ENCODE measurements at regions not wholly inside any gene's neighbourhood (a gene's known extent, or its start where the extent isn't known, plus 50 kb on each side); places are given as distances from the start of the nearest gene placed in this dataset.

- peaks cover 16% of the 10 kb centered on the region for H3K4me1 Mint-ChIP-seq
- no peak for DNase-seq (ENCODE audit: low spot score in 2 of 2, unreplicated experiment in 2 of 2)
- TF ChIP-seq CTCF (IDR thresholded peaks at IDR 0.05; ENCODE audit: unreplicated experiment), result no peak
- H3K27me3 Mint-ChIP-seq (ENCODE audit: low read depth), result no peaks in the 10 kb centered on the region
- no peak overlapping the region for H3K4me3 Mint-ChIP-seq
- peaks cover 3% of the 10 kb centered on the region for H3K36me3 Mint-ChIP-seq
- no peak overlapping the region for H3K27ac Mint-ChIP-seq
- H3K9me3 Mint-ChIP-seq, result peaks cover 4% of the 10 kb centered on the region
Measured at GRCh38 chr14:89493877-89494634, 77.0 kb upstream of the FOXN3 start.

GRCh38 chr14:89493406-89493805, 76.4 kb upstream of the FOXN3 start:
- Mint-ChIP-seq H3K27ac (no peak overlapping the region), H3K4me3 (no peak overlapping the region), H3K36me3 (peaks cover 3% of the 10 kb centered on the region), H3K27me3 (ENCODE audit: low read depth) (no peaks in the 10 kb centered on the region), H3K9me3 (peaks cover 4% of the 10 kb centered on the region), H3K4me1 (peaks cover 16% of the 10 kb centered on the region)
- TF ChIP-seq CTCF (IDR thresholded peaks at IDR 0.05; ENCODE audit: unreplicated experiment), result no peak
- no peak for DNase-seq (ENCODE audit: low spot score in 2 of 2, unreplicated experiment in 2 of 2)

- H3K4me3 Mint-ChIP-seq, result no peak overlapping the region
- no peaks in the 10 kb centered on the region for H3K27me3 Mint-ChIP-seq (ENCODE audit: low read depth)
- no peak for DNase-seq (ENCODE audit: low spot score in 2 of 2, unreplicated experiment in 2 of 2)
- TF ChIP-seq CTCF (IDR thresholded peaks at IDR 0.05; ENCODE audit: unreplicated experiment), result no peak
- H3K4me1 Mint-ChIP-seq, result peaks cover 16% of the 10 kb centered on the region
- no peaks in the 10 kb centered on the region for H3K9me3 Mint-ChIP-seq
- no peak overlapping the region for H3K27ac Mint-ChIP-seq
- no peaks in the 10 kb centered on the region for H3K36me3 Mint-ChIP-seq
Measured at GRCh38 chr14:89491711-89492381, 74.8 kb upstream of the FOXN3 start.

GRCh38 chr14:89490466-89490865, 73.4 kb upstream of the FOXN3 start:
- no peak for DNase-seq (ENCODE audit: low spot score in 2 of 2, unreplicated experiment in 2 of 2)
- H3K36me3 Mint-ChIP-seq, result peaks cover 7% of the 10 kb centered on the region
- no peaks in the 10 kb centered on the region for H3K9me3 Mint-ChIP-seq
- H3K27ac Mint-ChIP-seq, result no peak overlapping the region
- H3K4me1 Mint-ChIP-seq, result peaks cover 16% of the 10 kb centered on the region
- no peak overlapping the region for H3K4me3 Mint-ChIP-seq
- no peaks in the 10 kb centered on the region for H3K27me3 Mint-ChIP-seq (ENCODE audit: low read depth)
- TF ChIP-seq CTCF (IDR thresholded peaks at IDR 0.05; ENCODE audit: unreplicated experiment), result no peak

- H3K27ac Mint-ChIP-seq, result peak overlapping the region; percentile 60
- peaks cover 7% of the 10 kb centered on the region for H3K36me3 Mint-ChIP-seq
- TF ChIP-seq CTCF (IDR thresholded peaks at IDR 0.05; ENCODE audit: unreplicated experiment), result no peak
- no peaks in the 10 kb centered on the region for H3K27me3 Mint-ChIP-seq (ENCODE audit: low read depth)
- H3K4me3 Mint-ChIP-seq, result no peak overlapping the region
- H3K4me1 Mint-ChIP-seq, result peaks cover 18% of the 10 kb centered on the region
- no peaks in the 10 kb centered on the region for H3K9me3 Mint-ChIP-seq
- DNase-seq (ENCODE audit: low spot score in 2 of 2, unreplicated experiment in 2 of 2), result no peak
Measured at GRCh38 chr14:89489761-89490437, 72.9 kb upstream of the FOXN3 start.

Measured in mesothelial cell of epicardium (in vitro differentiated cells).